PC-3 (cell line): ENCODE measurements at regions not wholly inside any gene's neighbourhood (a gene's known extent, or its start where the extent isn't known, plus 50 kb on each side); places are given as distances from the start of the nearest gene placed in this dataset.

Experiments
- ATAC-seq: fragments of 200-7000 bp; cut with Tn5 transposase; 2 replicates; pipeline ENCODE4 v1.9.1; 2020; ENCODE audit warnings: mild to moderate bottlenecking, moderate library complexity
- BruUV-seq: library from RNA; stranded (reverse); fragments of 400-500 nt; replicated peaks from 2 replicates; lab custom pipeline; 2021; lab: Mats Ljungman, UMichigan
- CTCF ChIA-PET: fragments of 300-600 bp; sonication (Branson Sonifier 250); formaldehyde crosslinking; loops from one replicate; lab custom pipeline; 2022; ENCODE audit warnings: antibody characterized with exemption; lab: Charles Lee
- POLR2A ChIA-PET: fragments of 300-600 bp; sonication (Branson Sonifier 250); formaldehyde crosslinking; loops from one replicate; lab custom pipeline; 2022; ENCODE audit warnings: antibody characterized with exemption; ENCODE audit not compliant: unreplicated experiment; lab: Charles Lee
- DNase-seq: peaks from one replicate; pipeline ENCODE4 v3.0.0-alpha.2; 2015
- H2AFZ ChIP-seq: fragments of 300-600 bp; sonication (generic); 2 replicates; pipeline ENCODE4 v1.6.0; 2016; ENCODE audit warnings: antibody characterized with exemption, low read length
- H3F3A ChIP-seq: fragments of 300-600 bp; sonication (generic); one replicate; pipeline ENCODE4 v1.6.0; 2017; ENCODE audit warnings: antibody characterized with exemption, low read length, control low read depth, mild to moderate bottlenecking; ENCODE audit not compliant: unreplicated experiment
- H3K27ac ChIP-seq: fragments of 300-600 bp; sonication (generic); 2 replicates; pipeline ENCODE4 v1.5.1; 2016; ENCODE audit warnings: mild to moderate bottlenecking, low read length
- H3K27me3 ChIP-seq: fragments of 300-600 bp; sonication (generic); 2 replicates; pipeline ENCODE4 v1.6.1; 2016; ENCODE audit warnings: low read length, mixed read lengths
- H3K36me3 ChIP-seq: fragments of 300-600 bp; sonication (generic); 2 replicates; pipeline ENCODE4 v1.6.1; 2016; ENCODE audit warnings: low read depth, mixed run types, low read length, mixed read lengths
- H3K4me1 ChIP-seq: fragments of 300-600 bp; sonication (generic); 2 replicates; pipeline ENCODE4 v1.5.1; 2016; ENCODE audit warnings: low read length; ENCODE audit not compliant: insufficient read depth
- H3K4me2 ChIP-seq: fragments of 300-600 bp; sonication (generic); 2 replicates; pipeline ENCODE4 v1.6.0; 2016; ENCODE audit warnings: low read length
- H3K4me3 ChIP-seq: fragments of 300-600 bp; sonication (generic); 2 replicates; pipeline ENCODE4 v1.5.1; 2016; ENCODE audit warnings: mild to moderate bottlenecking, low read length, mixed read lengths
- H3K79me2 ChIP-seq: fragments of 300-600 bp; sonication (generic); 2 replicates; pipeline ENCODE4 v1.6.1; 2017; ENCODE audit warnings: low read length, mixed read lengths
- H3K9ac ChIP-seq: fragments of 300-600 bp; sonication (generic); 2 replicates; pipeline ENCODE4 v1.6.0; 2016; ENCODE audit warnings: mild to moderate bottlenecking, low read length
- H3K9me2 ChIP-seq: fragments of 300-600 bp; sonication (generic); replicated peaks from 2 replicates; pipeline ENCODE4 v1.6.1; 2016; ENCODE audit warnings: mixed run types, low read length, mixed read lengths
- H3K9me3 ChIP-seq: fragments of 300-600 bp; sonication (generic); 2 replicates; pipeline ENCODE4 v1.6.1; 2016; ENCODE audit warnings: low read length, mixed read lengths
- H4K20me1 ChIP-seq: fragments of 300-600 bp; sonication (generic); 2 replicates; pipeline ENCODE4 v1.6.1; 2016; ENCODE audit warnings: low read length, mixed read lengths
- CTCF ChIP-seq: fragments of 300-600 bp; sonication (generic); conservative IDR thresholded peaks from 2 replicates; pipeline ENCODE4 v1.5.1; 2017; ENCODE audit warnings: antibody characterized with exemption, low read depth, mild to moderate bottlenecking, low read length
- EZH2 ChIP-seq: fragments of 300-600 bp; sonication (generic); IDR thresholded peaks from one replicate; pipeline ENCODE4 v1.6.1; 2017; ENCODE audit warnings: antibody characterized with exemption, mild to moderate bottlenecking, low read length; ENCODE audit not compliant: unreplicated experiment
- EZH2phosphoT487 ChIP-seq: fragments of 300-600 bp; sonication (generic); IDR thresholded peaks from 2 replicates; pipeline ENCODE4 v1.6.1; 2018; ENCODE audit warnings: mild to moderate bottlenecking, antibody characterized with exemption, low read length, borderline replicate concordance
- intact Hi-C: fragments of 100-400 bp; cut with micrococcal nuclease; formaldehyde crosslinking; loops from 2 replicates; pipeline ENCODE4 v1.9.0; 2023

GRCh38 chr2:185132501-185133041 lies 534.2 kb downstream of the ZNF804A start:
- TF ChIP-seq EZH2 (no peak), EZH2phosphoT487 (no peak), CTCF (no peak)
- no peak for ATAC-seq

GRCh38 chr2:185137700-185138099 lies 539.4 kb downstream of the ZNF804A start:
- Histone ChIP-seq H3K27ac (no peak overlapping the region), H3K27me3 (no peaks in the 10 kb centered on the region), H3K9me3 (no peaks in the 10 kb centered on the region), H3K4me1 (no peaks in the 10 kb centered on the region), H3K4me3 (no peak overlapping the region), H3K4me2 (no peak overlapping the region), H2AFZ (no peak overlapping the region), H4K20me1 (no peaks in the 10 kb centered on the region), H3F3A (no peaks in the 10 kb centered on the region), H3K9ac (no peak overlapping the region), H3K9me2 (no peaks in the 10 kb centered on the region), H3K79me2 (no peaks in the 10 kb centered on the region), H3K36me3 (no peaks in the 10 kb centered on the region)
- BruUV-seq: no TSS peak
- ChIA-PET POLR2A (no interaction called here), CTCF (no interaction called here)
- TF ChIP-seq EZH2phosphoT487 (no peak), EZH2 (no peak), CTCF (no peak)
- intact Hi-C loops: no loop called here
- DNase-seq (no peak), ATAC-seq (no peak)

More at GRCh38 chr2:185132501-185133041, 534.2 kb downstream of the ZNF804A start:
- Histone ChIP-seq H3K4me3 (no peak overlapping the region), H3K9me3 (no peaks in the 10 kb centered on the region), H4K20me1 (no peaks in the 10 kb centered on the region), H3K9me2 (no peaks in the 10 kb centered on the region), H3K4me1 (peaks cover 8% of the 10 kb centered on the region), H3K4me2 (no peak overlapping the region), H2AFZ (no peak overlapping the region), H3K27ac (no peak overlapping the region), H3K9ac (no peak overlapping the region), H3K36me3 (no peaks in the 10 kb centered on the region), H3K27me3 (no peaks in the 10 kb centered on the region), H3K79me2 (no peaks in the 10 kb centered on the region), H3F3A (no peaks in the 10 kb centered on the region)
- no peak for DNase-seq
- intact Hi-C loops: no loop called here
- ChIA-PET CTCF (no interaction called here), POLR2A (no interaction called here)
- no TSS peak for BruUV-seq

- Histone ChIP-seq H3K27ac (no peak overlapping the region), H3K27me3 (no peaks in the 10 kb centered on the region), H3K79me2 (no peaks in the 10 kb centered on the region), H3K9me3 (no peaks in the 10 kb centered on the region), H3K4me1 (no peaks in the 10 kb centered on the region), H3K9me2 (no peaks in the 10 kb centered on the region), H2AFZ (no peak overlapping the region), H4K20me1 (no peaks in the 10 kb centered on the region), H3K4me3 (no peak overlapping the region), H3K36me3 (no peaks in the 10 kb centered on the region), H3F3A (no peaks in the 10 kb centered on the region), H3K9ac (no peak overlapping the region), H3K4me2 (no peak overlapping the region)
- POLR2A ChIA-PET: no interaction called here
- TF ChIP-seq CTCF (no peak), EZH2 (no peak), EZH2phosphoT487 (no peak)
- ATAC-seq: no peak
- intact Hi-C loops: no loop called here
- BruUV-seq: no TSS peak
- no peak for DNase-seq
- CTCF ChIA-PET: no interaction called here
Observed at GRCh38 chr2:185142677-185143076, 544.3 kb downstream of the ZNF804A start.
